HCT116 (cell line): ENCODE measurements at regions not wholly inside any gene's neighbourhood (a gene's known extent, or its start where the extent isn't known, plus 50 kb on each side); places are given as distances from the start of the nearest gene placed in this dataset.

Experiments
- ATAC-seq: fragments of 200-7000 bp; cut with Tn5 transposase; 2 replicates; pipeline ENCODE4 v1.9.1; 2020; ENCODE audit warnings: mild to moderate bottlenecking, moderate library complexity
- BruUV-seq: library from RNA; stranded (reverse); fragments of 400-500 nt; replicated peaks from 2 replicates; lab custom pipeline; 2021; lab: Mats Ljungman, UMichigan
- CTCF ChIA-PET: fragments of 300-600 bp; sonication (Branson Sonifier 250); formaldehyde crosslinking; loops from one replicate; lab custom pipeline; 2021; ENCODE audit warnings: antibody characterized with exemption; lab: Charles Lee
- POLR2A ChIA-PET: fragments of 300-600, 350-600 bp; sonication (Branson Sonifier 250); formaldehyde crosslinking; loops from one replicate; lab custom pipeline; 2021; ENCODE audit warnings: antibody characterized with exemption; lab: Charles Lee
- RAD21 ChIA-PET, 2 experiments: fragments of 300-600 bp; sonication (Branson Sonifier 250); formaldehyde crosslinking; loops; one replicate each; lab custom pipeline; 2023; ENCODE audit warnings: low total read pairs in 2 of 2; ENCODE audit not compliant: uncharacterized antibody in 2 of 2, unreplicated experiment in 2 of 2, low non-redundant PET in 1 of 2; lab: Charles Lee
- DNase-seq: peaks from one replicate; pipeline ENCODE4 v3.0.0-alpha.2; 2010; ENCODE audit warnings: low read depth, low spot score
- H2AFZ ChIP-seq: fragments of 200-600 bp; shearing (Covaris generic), sonication (generic); 2 replicates; pipeline ENCODE4 v1.6.1; 2017; ENCODE audit warnings: low read depth, mixed run types, mixed read lengths, antibody characterized with exemption, low read length; ENCODE audit not compliant: poor library complexity, severe bottlenecking
- H3K27ac ChIP-seq: 2 replicates; pipeline ENCODE4 v1.5.1; 2012; ENCODE audit warnings: low read depth, low read length
- H3K27me3 ChIP-seq: fragments of 200-600 bp; sonication (generic); 2 replicates; pipeline ENCODE4 v1.6.1; 2016; ENCODE audit warnings: mixed run types, low read length, mixed read lengths; ENCODE audit not compliant: insufficient read depth
- H3K36me3 ChIP-seq, 2 experiments: fragments of 200-500 bp in 1 of 2; fragments of 200-600 bp in 1 of 2; sonication (Bioruptor generic) in 1 of 2; sonication (generic) in 1 of 2; 2 replicates each; pipeline versions ENCODE4 v1.5.1 to v1.6.1; 2014 to 2016; ENCODE audit warnings: low read length in 2 of 2, inconsistent platforms in 1 of 2, mixed read lengths in 1 of 2, mixed run types in 1 of 2; ENCODE audit not compliant: insufficient read depth in 2 of 2, control insufficient read depth in 1 of 2
- H3K4me1 ChIP-seq, 2 experiments: fragments of 200-600 bp in 1 of 2; sonication (generic) in 1 of 2; 2 replicates each; pipeline versions ENCODE4 v1.5.1 to v1.6.1; 2012 to 2017; ENCODE audit warnings: low read length in 2 of 2, inconsistent platforms in 1 of 2, mild to moderate bottlenecking in 1 of 2, mixed read lengths in 1 of 2, mixed run types in 1 of 2, moderate library complexity in 1 of 2; ENCODE audit not compliant: insufficient read depth in 2 of 2, control insufficient read depth in 1 of 2
- H3K4me2 ChIP-seq: fragments of 200-600 bp; sonication (generic); 2 replicates; pipeline ENCODE4 v1.6.1; 2017; ENCODE audit warnings: mixed run types, low read length, mixed read lengths
- H3K4me3 ChIP-seq, 2 experiments: fragments of 200-600 bp in 1 of 2; sonication (generic) in 1 of 2; replicated peaks in 1 of 2; 2 replicates each; pipeline ENCODE4 v1.5.1; 2011 to 2016; ENCODE audit warnings: low read length in 2 of 2, control low read depth in 1 of 2, low read depth in 1 of 2, mild to moderate bottlenecking in 1 of 2, mixed read lengths in 1 of 2, mixed run types in 1 of 2
- H3K79me2 ChIP-seq: fragments of 200-600 bp; sonication (generic); 2 replicates; pipeline ENCODE4 v1.6.1; 2017; ENCODE audit warnings: mild to moderate bottlenecking, mixed run types, low read length, moderate library complexity, mixed read lengths; ENCODE audit not compliant: insufficient read depth
- H3K9ac ChIP-seq: fragments of 200-600 bp; sonication (generic); 2 replicates; pipeline ENCODE4 v1.6.1; 2016; ENCODE audit warnings: low read length, mixed read lengths
- H3K9me2 ChIP-seq: fragments of 200-600 bp; sonication (generic), shearing (Covaris generic); 2 replicates; pipeline ENCODE4 v1.6.1; 2017; ENCODE audit warnings: mixed run types, mild to moderate bottlenecking, moderate library complexity; ENCODE audit not compliant: insufficient read depth
- H3K9me3 ChIP-seq, 2 experiments: fragments of 200-500 bp in 1 of 2; fragments of 200-600 bp in 1 of 2; sonication (Bioruptor generic) in 1 of 2; sonication (generic) in 1 of 2; 2 replicates each; pipeline ENCODE4 v1.6.1; 2014 to 2017; ENCODE audit warnings: low read length in 2 of 2, mixed read lengths in 2 of 2, inconsistent platforms in 1 of 2, low read depth in 1 of 2, mild to moderate bottlenecking in 1 of 2, mixed run types in 1 of 2, moderate library complexity in 1 of 2; ENCODE audit not compliant: control insufficient read depth in 1 of 2, insufficient read depth in 1 of 2
- H4K20me1 ChIP-seq: fragments of 200-600 bp; sonication (generic), shearing (Covaris generic); 2 replicates; pipeline ENCODE4 v1.6.1; 2017; ENCODE audit warnings: mixed run types, mild to moderate bottlenecking, moderate library complexity; ENCODE audit not compliant: insufficient read depth
- EGR1 ChIP-seq: IDR thresholded peaks from 2 replicates; pipeline ENCODE4 v1.6.1; 2012; ENCODE audit warnings: low read depth
- POLR2A ChIP-seq: IDR thresholded peaks from 2 replicates; pipeline ENCODE4 v1.7.0; 2011; ENCODE audit warnings: borderline replicate concordance; ENCODE audit not compliant: insufficient read depth, insufficient read length; ENCODE audit errors: extremely low read depth
- intact Hi-C: fragments of 100-400 bp; cut with micrococcal nuclease; formaldehyde crosslinking; loops from 2 replicates; pipeline ENCODE4 v1.10.0; 2022
- TF ChIP-seq, protein P1 (sequence below), 3 experiments: fragments of 200-600 bp in 1 of 3; sonication (generic) in 1 of 3; IDR thresholded peaks in 2 of 3; conservative IDR thresholded peaks in 1 of 3; 2 replicates each; pipeline ENCODE4 v1.5.1; 2012 to 2017; ENCODE audit warnings: low read depth in 2 of 3, low read length in 2 of 3, antibody characterized with exemption in 1 of 3, borderline replicate concordance in 1 of 3, control low read depth in 1 of 3, mild to moderate bottlenecking in 1 of 3, mixed read lengths in 1 of 3, mixed run types in 1 of 3, moderate library complexity in 1 of 3; ENCODE audit not compliant: insufficient read depth in 1 of 3
- TF ChIP-seq, protein P2 (sequence below): IDR thresholded peaks from 2 replicates; pipeline ENCODE4 v1.6.1; 2012; ENCODE audit warnings: low read depth

DNA sequence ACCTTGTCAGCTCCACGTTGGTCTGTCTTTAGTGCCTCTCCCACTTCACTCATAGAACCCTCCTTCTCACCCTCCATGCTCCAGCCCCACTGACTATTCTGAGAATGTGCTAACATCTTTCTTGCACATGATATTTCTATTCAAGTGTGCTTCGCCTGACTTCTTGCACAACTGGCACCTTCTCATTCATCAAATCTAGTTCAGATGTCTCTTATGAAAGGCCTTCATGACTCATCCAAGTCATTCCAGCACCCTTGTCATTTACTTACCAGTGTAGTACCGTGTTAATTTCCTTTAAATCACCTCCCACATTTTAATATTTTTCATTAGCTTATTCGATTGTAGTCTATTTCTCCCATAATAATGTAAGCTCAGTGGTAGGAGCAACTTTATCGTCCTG lies 197.8 kb upstream of the PIRT start:
- no peaks in the 10 kb centered on the region for H3K27me3 ChIP-seq
- no peak overlapping the region for H3K4me2 ChIP-seq
- H2AFZ ChIP-seq = no peak overlapping the region
- no peak overlapping the region for H3K27ac ChIP-seq
- ATAC-seq = no peak
- peaks cover 0 to 8% of the 10 kb centered on the region in 2 experiments; a peak in 2 of 4 replicates for H3K9me3 ChIP-seq
- DNase-seq = no peak
- intact Hi-C loops = no loop called here
- no peak for TF ChIP-seq EGR1
- TF ChIP-seq POLR2A = no peak
- BruUV-seq = no TSS peak
- H3K79me2 ChIP-seq = no peaks in the 10 kb centered on the region
- H3K4me1 ChIP-seq = no peaks in the 10 kb centered on the region
- ChIA-PET CTCF (no interaction called here), RAD21 (no interaction called here), POLR2A (no interaction called here)
- H3K9me2 ChIP-seq = no peaks in the 10 kb centered on the region
- no peak overlapping the region for H3K9ac ChIP-seq
- no peaks in the 10 kb centered on the region for H4K20me1 ChIP-seq
- no peak overlapping the region for H3K4me3 ChIP-seq
- H3K36me3 ChIP-seq = no peaks in the 10 kb centered on the region

DNA sequence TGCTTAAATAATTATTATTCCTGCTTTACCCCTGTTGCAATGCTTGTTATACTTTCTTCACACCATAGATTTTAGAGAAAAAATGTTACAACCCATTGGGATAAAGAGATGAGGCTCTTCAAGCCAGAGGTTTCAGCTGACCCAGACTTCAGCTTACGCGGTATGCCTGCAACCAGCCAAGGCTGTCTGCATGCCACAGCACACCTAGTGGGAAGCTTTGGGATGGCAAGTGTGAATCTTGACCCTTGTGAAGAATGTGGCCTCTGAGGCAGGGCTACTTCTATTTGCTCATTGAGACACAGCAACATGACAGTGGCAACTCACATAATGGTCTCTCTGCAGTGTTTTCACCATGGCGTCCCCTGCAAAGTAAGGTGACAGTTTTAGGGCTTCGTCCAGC lies 193.9 kb upstream of the PIRT start:
- no peak for ATAC-seq

More for the DNA sequence above, 193.9 kb upstream of the PIRT start:
- Histone ChIP-seq H3K4me3 (no peak overlapping the region), H3K27ac (no peak overlapping the region), H3K9ac (no peak overlapping the region), H3K79me2 (no peaks in the 10 kb centered on the region), H3K4me1 (no peaks in the 10 kb centered on the region), H3K36me3 (no peaks in the 10 kb centered on the region), H4K20me1 (no peaks in the 10 kb centered on the region), H2AFZ (no peak overlapping the region), H3K9me2 (no peaks in the 10 kb centered on the region), H3K9me3 (peaks cover 0 to 11% of the 10 kb centered on the region in 2 experiments; a peak in 2 of 4 replicates), H3K4me2 (no peak overlapping the region), H3K27me3 (no peaks in the 10 kb centered on the region)
- ChIA-PET CTCF (no interaction called here), RAD21 (no interaction called here), POLR2A (no interaction called here)
- intact Hi-C loops = no loop called here
- TF ChIP-seq, protein P1, sequence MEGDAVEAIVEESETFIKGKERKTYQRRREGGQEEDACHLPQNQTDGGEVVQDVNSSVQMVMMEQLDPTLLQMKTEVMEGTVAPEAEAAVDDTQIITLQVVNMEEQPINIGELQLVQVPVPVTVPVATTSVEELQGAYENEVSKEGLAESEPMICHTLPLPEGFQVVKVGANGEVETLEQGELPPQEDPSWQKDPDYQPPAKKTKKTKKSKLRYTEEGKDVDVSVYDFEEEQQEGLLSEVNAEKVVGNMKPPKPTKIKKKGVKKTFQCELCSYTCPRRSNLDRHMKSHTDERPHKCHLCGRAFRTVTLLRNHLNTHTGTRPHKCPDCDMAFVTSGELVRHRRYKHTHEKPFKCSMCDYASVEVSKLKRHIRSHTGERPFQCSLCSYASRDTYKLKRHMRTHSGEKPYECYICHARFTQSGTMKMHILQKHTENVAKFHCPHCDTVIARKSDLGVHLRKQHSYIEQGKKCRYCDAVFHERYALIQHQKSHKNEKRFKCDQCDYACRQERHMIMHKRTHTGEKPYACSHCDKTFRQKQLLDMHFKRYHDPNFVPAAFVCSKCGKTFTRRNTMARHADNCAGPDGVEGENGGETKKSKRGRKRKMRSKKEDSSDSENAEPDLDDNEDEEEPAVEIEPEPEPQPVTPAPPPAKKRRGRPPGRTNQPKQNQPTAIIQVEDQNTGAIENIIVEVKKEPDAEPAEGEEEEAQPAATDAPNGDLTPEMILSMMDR (IDR thresholded peaks at IDR 0.05 in 2 of 3, conservative IDR thresholded peaks at IDR 0.05 in 1 of 3; ENCODE audit: borderline replicate concordance in 1 of 3, insufficient read depth in 1 of 3, low read depth in 2 of 3, low read length in 2 of 3) = peak in 2 of 3 experiments; percentile 31 to 33; a peak in 3 of 6 replicates
- TF ChIP-seq, protein P2, sequence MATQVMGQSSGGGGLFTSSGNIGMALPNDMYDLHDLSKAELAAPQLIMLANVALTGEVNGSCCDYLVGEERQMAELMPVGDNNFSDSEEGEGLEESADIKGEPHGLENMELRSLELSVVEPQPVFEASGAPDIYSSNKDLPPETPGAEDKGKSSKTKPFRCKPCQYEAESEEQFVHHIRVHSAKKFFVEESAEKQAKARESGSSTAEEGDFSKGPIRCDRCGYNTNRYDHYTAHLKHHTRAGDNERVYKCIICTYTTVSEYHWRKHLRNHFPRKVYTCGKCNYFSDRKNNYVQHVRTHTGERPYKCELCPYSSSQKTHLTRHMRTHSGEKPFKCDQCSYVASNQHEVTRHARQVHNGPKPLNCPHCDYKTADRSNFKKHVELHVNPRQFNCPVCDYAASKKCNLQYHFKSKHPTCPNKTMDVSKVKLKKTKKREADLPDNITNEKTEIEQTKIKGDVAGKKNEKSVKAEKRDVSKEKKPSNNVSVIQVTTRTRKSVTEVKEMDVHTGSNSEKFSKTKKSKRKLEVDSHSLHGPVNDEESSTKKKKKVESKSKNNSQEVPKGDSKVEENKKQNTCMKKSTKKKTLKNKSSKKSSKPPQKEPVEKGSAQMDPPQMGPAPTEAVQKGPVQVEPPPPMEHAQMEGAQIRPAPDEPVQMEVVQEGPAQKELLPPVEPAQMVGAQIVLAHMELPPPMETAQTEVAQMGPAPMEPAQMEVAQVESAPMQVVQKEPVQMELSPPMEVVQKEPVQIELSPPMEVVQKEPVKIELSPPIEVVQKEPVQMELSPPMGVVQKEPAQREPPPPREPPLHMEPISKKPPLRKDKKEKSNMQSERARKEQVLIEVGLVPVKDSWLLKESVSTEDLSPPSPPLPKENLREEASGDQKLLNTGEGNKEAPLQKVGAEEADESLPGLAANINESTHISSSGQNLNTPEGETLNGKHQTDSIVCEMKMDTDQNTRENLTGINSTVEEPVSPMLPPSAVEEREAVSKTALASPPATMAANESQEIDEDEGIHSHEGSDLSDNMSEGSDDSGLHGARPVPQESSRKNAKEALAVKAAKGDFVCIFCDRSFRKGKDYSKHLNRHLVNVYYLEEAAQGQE = no peak
- DNase-seq = no peak
- BruUV-seq = no TSS peak
